Fibroblast of pulmonary artery (primary cell): ENCODE measurements at regions not wholly inside any gene's neighbourhood (a gene's known extent, or its start where the extent isn't known, plus 50 kb on each side); places are given as distances from the start of the nearest gene placed in this dataset.

Experiments used
- DNase-seq: peaks from one replicate; pipeline ENCODE4 v3.0.0-alpha.2; 2010; ENCODE audit warnings: low read depth
- H3K4me3 ChIP-seq: replicated peaks from 2 replicates; pipeline ENCODE4 v1.5.1; 2011; ENCODE audit warnings: low read depth, mild to moderate bottlenecking, control low read depth, low read length, moderate library complexity
- TF ChIP-seq, protein P1 (sequence below): IDR thresholded peaks from 2 replicates; pipeline ENCODE4 v1.5.1; 2011; ENCODE audit warnings: mild to moderate bottlenecking, control low read depth, low read length, inconsistent platforms; ENCODE audit errors: missing control alignments

DNA sequence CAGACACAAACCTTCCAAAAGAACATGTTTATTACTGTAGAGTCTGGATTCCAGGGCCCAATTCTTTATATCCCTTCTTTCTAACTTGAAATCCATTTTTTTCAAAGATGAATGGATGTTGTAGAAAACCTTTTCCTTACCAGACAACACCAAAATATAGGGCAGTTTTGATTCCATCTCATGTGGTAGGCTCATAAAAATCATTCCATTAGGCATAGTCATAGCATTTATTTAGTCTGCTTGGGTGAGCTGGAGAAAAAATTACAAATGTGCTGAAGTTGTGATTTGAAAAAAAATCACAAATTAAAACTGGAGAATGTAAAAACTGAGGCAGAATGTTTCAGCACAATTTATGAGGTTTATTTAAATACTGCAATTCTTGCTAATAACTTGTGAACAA, 199.3 kb upstream of the TBC1D5 start:
- TF ChIP-seq, protein P1, sequence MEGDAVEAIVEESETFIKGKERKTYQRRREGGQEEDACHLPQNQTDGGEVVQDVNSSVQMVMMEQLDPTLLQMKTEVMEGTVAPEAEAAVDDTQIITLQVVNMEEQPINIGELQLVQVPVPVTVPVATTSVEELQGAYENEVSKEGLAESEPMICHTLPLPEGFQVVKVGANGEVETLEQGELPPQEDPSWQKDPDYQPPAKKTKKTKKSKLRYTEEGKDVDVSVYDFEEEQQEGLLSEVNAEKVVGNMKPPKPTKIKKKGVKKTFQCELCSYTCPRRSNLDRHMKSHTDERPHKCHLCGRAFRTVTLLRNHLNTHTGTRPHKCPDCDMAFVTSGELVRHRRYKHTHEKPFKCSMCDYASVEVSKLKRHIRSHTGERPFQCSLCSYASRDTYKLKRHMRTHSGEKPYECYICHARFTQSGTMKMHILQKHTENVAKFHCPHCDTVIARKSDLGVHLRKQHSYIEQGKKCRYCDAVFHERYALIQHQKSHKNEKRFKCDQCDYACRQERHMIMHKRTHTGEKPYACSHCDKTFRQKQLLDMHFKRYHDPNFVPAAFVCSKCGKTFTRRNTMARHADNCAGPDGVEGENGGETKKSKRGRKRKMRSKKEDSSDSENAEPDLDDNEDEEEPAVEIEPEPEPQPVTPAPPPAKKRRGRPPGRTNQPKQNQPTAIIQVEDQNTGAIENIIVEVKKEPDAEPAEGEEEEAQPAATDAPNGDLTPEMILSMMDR: no peak
- DNase-seq: no peak
- H3K4me3 ChIP-seq: no peak overlapping the region

DNA sequence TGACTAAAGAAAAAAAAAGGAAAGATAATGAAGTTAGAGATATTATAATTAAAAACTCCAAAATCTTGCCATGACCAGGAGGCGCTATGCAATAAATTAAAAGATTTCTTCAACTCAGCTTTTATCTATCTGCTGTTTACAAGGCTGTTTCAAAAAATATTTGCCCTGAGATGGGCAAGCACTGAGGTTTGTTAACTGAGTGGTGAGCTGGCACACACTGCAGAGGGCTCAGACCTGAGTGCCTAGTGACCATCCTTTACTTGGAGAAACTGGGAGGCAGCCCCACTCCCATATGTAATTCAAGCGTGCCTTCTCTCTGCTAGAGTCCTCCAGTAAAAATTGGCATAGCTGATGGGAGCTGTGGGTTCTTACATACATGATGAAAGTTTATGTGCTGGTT, 198.7 kb upstream of the TBC1D5 start:
- no peak overlapping the region for H3K4me3 ChIP-seq
- TF ChIP-seq, protein P1: no peak
- DNase-seq: no peak

DNA sequence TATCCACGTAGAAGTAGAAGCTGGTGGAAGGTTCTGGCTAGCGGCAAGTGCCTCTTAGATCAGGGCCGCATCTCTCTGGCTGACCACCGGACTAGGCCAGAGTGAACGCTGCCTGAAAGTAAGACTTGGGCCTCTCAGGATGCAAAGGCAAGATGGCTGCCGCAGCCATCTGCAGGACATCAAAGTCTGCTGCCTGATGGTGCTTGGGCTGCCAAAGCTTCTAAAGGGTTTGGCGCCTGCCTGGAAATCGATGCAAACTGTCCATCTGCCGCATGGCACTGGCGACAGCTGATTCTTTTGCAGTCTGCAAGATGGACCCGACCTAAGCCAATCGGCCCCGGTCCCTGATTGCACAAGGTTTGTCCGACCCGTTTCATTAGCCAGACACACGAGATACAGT, 196.7 kb upstream of the TBC1D5 start:
- TF ChIP-seq, protein P1: no peak

DNA sequence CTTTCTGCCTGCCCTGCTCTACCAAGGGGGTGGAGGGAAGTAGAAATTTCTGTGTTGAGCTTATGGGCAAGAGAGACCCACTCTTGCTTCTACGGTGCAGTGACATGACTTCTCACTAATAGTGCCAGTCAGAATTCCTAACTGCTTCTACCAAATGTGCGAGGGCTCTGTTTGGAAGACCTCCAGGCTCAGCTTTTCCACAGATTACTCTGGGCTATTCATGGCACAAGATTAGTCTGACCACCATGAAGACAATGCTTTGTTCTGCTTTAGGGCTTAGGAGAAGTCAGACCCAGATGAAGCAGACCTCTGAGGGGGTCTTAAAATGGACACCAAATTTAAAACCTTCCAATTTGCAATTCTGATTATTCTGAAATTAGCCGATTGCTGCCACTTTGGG, 195.9 kb upstream of the TBC1D5 start:
- H3K4me3 ChIP-seq: no peak overlapping the region
- TF ChIP-seq, protein P1: no peak
- DNase-seq: no peak

More for the DNA sequence above, 196.7 kb upstream of the TBC1D5 start:
- no peak for DNase-seq
- H3K4me3 ChIP-seq: no peak overlapping the region

DNA sequence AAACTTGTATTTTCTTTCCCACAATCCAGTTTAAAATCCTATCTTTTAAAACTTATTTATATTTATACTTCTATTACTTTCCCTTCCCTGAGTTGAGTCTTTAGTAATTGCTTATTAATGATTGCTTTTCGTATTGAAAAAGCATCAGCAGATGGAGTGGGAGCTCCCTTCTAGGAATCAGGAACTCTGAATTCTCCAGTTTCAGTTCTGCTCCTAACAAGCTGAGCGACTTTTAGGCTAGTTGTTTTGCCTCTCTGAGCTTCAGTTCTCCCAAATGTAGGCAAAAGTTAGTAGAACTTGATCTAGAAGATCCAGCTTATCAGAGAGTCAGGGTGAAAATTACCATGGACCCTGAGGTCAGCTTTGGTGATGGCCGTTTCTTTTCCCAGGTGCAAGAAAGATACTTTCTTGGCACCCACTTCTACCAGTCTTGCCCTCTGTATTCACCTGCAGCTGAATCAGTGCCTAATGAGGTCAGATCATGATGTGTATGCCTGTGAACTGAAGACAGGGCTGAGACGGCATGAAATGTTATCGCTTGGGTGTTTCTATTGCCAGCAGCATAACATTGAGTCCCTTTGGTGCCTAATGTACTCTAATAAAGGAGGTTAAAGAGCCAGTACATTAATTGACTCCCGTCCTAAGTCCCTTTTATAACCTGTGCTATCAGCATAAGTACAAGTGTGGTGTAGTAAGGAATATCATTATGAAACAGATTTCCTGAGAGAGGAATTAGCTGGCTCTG, 194.5 kb upstream of the TBC1D5 start:
- TF ChIP-seq, protein P1: no peak
- no peak overlapping the region for H3K4me3 ChIP-seq
- no peak for DNase-seq

DNA sequence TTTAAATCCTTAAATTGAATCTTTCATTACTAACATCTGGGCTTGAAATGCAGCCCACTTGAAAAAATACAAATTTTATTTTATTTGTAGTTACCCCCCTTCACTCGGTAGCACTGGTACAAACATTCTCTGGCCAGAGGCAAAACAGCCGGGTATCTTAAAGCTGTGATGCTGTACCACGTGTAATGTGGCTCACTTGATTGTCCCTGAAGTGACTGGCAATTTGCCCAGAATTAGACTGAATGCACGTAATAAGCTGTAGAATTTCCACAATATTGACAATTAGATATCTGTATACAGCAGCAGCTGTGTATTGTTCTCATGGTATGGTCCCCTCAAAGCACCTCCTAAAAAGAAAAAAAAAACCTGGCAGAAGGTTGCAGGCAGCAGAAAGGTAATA, 192.8 kb upstream of the TBC1D5 start:
- no peak overlapping the region for H3K4me3 ChIP-seq
- DNase-seq: peak; percentile 18
- TF ChIP-seq, protein P1: no peak

DNA sequence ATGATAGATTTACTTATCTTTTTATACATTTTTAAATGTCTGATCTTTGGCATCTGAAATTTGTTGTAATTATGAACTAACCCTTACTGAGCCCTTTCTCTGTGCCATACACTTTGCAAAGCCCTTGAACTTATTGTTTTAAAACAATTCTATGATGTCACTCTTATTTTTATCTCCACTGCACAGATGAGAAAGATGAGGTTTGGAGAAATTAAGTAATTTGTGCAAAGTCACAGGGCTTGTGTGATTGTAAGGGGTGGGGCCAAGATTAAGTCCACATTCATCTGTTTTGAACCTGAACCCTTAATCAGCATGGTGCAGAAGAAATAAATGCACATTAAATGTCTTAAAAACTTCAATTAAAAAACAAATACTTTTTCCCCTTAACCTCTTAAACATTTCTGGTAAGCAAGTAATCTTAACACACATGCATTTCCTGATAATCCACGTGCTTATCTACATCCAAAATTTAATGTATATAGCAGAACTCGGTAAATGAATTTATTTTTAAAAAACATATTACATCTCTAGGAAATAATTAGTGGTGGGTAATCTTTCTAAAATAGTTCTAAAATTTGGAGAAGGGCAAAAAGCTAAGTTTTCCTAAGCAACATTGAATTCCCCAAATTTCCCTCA, 189.8 kb upstream of the TBC1D5 start:
- TF ChIP-seq, protein P1: no peak
- DNase-seq: no peak
- H3K4me3 ChIP-seq: no peak overlapping the region
